ENCODE measurements at regions not wholly inside any gene's neighbourhood (a gene's known extent, or its start where the extent isn't known, plus 50 kb on each side); places are given as distances from the start of the nearest gene placed in this dataset.

DNA sequence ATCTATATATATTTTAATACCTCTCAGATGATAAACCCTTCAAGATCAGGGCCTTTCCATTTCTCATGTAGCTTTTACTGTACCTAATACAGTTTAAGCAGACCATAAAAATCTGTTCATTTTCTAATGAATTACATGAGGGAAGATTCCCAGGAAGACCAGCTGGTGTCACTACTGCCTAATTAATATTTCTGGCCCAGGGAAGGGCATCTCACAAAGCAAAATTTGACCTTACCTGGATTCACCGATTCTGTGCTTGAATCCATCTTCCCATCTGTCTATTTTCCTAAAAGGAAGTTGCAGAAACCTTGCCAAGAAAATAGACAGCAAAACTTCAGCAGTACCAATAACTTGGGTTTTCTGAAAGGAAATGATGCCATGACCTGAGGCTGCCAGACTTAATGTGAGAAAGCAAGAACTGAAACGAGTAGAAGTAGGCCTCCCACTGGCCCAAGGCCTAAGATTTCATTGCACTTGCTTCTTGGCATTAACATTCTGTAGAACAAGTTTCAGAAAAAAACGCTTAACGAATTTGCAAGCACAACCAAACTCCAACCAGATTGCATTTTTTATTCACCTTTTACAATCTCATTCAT is 83.0 kb upstream of the GLIS3 start:
- peak; percentile 37 for DNase-seq

DNA sequence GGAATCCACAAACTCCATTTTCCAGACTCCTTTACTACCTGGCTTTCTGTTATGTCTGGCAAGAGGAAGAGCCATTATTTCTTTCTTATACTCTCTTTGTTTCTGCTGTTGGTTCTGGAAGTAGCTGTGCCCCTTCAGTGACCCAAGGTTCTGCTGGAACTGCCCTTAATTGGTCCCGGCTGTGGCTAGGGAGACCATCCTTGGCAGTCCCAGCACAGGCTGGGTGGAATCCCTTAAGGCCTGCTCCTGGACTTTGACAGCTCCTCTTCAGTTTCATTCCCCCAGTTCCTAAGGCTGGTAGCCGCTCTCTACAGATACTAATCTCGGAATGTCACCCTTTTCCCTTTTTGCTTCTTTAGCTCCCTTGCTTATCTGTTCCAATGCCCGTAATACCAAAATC is 81.9 kb upstream of the GLIS3 start:
- no peak for DNase-seq

DNA sequence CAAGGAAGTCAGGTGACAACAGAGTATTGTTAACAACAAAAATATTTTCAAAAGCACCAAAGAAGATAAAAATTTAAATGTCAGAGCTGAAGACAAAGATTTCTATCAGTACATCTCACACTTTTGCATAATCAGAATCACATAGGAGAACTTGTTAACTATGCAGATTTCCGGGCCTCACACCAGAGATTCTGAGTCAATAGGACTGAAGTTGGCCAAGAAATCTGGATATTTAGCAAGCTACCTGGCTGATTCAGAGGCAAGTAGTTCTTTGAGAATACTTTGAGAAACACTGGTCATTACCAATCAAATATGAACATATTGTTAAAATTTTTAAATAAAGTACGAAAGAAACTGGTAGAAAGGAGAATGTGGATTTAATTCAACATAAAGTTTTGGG is 80.5 kb upstream of the GLIS3 start:
- DNase-seq = no peak

DNA sequence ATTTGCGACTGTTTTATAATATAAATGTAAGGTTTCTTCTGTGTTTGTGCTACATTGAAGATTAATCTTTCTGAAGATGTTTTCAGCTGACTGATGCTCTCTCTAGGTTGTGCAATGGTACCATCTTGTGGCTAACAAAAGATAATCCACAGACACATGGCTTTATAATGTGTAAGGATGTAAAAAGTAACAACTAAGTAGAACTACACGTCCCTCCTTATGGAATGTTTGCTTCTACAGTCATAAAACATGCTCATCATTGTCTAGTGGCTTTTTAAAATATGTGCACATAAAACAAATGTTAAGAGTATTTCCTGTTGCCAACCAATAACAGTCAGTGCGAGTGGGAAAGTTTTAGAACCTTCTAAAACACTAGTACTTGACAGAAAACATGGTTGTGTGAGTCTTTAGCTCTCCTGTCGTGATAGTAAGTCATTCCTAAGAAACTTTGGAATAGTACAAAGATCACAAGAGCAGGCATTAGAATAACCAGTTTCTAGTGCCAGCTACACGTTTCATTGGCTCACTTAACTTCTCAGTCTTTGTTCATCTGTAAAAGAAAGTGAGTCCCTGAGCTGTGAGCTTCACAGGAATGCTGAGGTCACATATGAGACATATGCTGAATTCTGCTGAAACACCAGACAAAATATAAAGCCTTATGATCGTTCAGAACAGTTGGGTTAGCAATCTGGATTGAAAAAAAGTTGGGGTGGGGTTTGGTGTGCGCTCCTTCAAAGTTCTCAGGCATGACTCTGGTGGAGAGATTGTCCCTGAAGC is 75.7 kb upstream of the GLIS3 start:
- peak; percentile 3 for DNase-seq

DNA sequence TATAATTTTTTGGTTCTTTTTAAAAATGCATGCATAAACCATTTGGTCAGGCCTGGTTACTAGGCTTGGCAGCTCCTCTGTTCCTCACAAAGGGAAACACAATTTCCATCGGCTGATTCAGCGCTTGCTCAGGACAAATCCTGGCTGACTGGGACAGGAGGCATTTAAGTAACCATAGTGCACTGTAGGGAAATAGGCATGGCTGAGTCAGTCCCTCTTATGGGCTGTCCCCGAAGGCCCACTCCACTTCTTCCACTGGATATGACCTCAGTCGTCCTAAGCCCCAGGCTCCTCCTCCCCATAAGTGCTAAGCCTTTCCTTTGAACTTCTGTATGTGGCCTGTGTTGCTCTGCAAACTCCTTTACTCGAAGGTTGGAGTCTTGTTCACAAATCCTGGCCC is 71.2 kb upstream of the GLIS3 start:
- DNase-seq = no peak

DNA sequence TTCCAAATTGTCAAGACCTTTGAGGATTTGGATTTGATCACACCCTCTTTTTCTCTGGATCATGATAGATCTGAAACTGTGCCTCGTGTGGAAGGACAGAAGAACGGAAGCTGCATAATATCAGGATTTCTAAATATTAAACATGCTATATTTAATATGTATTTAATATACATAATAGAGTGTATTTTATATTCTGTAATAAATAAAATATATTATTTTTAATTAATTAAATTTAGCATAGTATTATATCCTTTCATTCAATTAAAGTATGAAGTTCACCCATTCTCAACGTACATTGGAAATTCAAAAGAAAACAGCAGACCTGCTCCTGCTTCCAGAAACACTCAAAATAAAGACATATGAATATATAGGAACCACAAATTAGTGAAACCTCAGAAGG is 70.6 kb upstream of the GLIS3 start:
- no peak for DNase-seq

DNA sequence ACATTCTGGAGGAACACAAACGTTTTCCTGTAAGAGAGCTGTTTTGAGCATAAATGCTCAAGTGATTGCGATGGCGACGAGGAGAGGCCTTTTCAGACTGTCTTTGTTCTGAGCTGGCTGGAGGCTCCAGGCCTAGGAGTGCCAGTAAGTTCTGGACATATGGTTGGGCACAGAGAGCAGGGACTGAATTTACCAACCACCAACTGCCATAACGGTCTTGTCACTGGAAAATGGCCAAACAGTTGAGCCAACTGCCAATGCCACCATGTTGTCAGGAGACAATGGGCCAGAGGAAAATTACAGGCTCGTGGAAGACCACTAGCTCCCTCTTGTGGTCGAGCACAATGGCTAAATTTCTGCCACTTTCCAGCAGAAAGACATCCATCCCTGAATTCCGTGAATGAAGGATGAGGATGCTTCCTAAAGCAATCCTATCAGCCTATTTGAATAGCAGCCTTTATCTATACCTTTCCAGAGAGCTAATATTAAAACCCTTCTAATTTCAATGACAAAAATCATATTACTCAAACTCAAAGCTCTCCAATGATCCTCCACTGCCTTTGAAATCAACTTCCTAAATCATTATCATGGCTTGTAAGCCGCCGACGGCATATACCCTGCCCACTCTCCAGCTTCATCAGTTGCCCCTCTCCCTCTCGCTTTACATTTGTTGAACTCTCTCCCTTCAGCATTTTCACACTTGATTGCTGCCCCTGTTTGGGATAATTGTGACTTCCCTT is 66.9 kb upstream of the GLIS3 start:
- peak; percentile 31 for DNase-seq

DNA sequence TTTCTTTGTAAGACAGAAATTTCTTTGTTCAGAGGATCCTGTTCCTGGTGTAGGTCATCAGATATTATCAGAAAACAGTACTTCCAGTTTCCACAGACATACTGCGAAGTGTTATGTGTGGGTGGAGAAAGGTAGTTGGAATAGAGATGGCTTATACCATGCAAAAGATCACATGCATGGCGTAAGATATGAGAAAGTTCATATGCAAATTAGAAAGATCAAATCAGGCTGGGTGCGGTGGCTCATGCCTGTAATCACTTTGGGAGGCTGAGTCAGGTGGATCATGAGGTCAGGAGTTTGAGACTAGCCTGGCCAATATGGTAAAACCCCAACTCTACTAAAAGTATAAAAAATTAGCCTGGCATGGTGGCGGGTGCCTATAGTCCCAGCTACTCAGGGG is 65.2 kb upstream of the GLIS3 start:
- DNase-seq = no peak

DNA sequence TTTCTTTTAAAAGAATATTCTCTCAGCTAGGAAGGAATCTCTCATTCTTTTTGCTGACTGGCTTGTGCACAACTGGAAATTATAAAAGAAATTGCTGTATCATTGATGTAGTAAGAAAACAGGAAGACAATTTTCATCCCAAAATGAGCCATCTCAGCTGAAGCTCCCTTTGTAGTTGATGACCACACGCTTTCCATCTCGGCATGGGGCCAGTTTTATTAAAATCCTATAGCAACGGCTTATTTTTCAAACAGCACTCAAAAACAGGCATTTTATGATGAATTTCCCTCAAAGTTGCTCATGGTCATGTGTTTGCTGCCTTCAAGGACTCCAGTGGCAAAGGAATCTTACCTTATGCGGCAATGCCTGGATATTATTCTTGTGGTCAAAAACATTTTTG is 62.4 kb upstream of the GLIS3 start:
- DNase-seq = no peak

DNA sequence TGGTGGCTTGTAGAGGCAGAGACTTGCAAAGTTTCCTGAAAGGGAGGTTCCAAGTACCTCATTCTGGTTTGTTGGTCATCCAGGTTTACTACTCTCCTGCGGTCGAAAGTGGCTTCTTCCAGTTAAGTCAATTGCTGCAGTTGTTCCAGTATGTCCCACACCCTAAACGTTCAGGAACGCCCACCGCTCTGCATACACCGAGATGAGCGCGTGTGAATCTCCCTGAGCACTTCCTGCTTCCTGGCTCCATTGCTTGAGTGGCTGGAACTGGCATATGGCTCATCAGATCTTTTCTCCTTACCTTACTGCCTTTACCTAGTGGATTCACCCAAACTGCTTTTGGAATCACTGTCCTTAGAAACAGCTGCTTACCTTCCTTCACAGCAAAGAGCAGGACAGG is 59.1 kb upstream of the GLIS3 start:
- no peak for DNase-seq

DNA sequence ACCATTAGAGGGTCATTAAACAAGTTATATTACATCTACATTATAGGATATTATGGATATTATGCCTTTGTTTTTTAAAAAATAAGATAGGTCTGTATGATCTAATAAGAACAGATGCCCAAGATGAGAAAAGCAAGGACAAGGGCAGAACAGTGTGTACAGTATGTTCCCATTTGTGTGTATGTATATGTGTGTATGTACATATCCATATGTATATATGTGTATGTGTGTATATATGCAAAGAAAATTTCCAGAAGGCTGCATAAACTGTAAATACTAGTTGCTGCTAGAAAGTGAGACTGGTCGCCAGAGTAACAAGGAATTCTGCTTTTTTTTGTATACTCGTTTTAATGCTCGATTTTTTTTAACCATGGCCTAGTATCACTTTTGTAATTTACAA is 58.1 kb upstream of the GLIS3 start:
- DNase-seq = no peak

DNA sequence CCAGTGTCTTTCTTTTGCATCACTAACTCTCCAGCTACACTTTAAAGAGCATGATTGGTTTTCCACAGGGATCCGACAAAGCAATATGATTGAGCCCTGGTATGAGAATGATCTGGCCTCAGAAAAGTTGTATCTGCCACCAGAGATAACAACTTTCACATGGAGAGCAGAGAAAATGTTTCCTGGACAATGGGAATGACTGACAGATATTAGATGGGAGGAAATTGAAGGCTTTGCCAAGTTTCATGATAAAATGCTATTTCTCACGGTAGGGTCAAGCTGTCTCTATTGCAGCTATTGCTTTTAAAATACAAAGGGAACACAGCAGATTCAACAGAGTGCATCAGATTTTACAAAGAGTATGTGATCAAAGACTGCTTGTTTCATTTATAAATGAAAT is 56.4 kb upstream of the GLIS3 start:
- DNase-seq = no peak

DNA sequence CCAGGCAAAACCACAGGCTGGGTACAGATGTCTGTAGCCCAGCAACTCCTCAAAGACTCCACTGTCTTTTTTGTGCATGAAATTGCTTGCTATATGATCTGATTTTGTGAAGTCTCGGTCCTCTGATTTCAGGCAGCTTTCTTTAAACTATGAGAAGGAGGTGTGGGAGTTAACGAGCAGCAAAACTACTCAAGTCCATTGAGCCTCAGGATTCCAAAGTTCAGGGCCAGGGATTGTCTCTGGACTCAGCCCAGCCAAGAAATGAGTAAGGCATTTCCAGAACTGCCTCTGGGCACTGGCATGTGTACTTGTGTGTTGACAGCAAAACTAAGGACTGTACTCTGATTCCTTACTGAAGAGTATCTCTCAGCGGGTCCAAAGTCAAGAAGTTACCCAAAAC is 53.4 kb upstream of the GLIS3 start:
- DNase-seq = no peak

DNA sequence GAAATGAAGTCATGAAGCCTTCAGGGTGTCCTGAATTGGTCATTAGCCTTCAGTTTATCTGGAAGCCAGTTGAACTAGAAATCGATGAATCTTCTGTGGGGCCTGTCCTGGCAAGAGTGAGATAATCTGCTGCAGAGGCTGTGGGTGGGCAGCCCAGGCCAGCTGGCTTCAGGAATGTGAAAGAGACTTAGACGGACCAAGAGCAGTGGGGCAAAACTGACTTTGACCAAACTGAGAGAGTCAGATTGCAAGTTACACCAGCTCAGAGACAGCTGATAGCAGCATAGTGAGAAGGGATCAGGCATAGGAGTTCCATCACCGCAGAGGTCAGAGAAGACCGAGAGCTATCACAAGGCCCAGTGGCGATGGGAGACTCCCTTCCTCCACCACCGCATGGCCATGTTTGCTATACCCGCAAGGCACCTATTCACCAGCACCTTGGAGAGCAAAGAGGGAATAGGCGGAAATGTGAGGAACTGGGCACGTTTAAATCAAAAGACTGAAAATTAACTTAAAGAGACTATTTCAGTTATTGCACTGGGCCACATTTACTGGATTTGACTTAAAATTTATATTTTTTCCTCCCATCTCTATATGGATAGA is 50.0 kb upstream of the GLIS3 start:
- no peak for DNase-seq
